ENCODE measurements at regions not wholly inside any gene's neighbourhood (a gene's known extent, or its start where the extent isn't known, plus 50 kb on each side); places are given as distances from the start of the nearest gene placed in this dataset.

DNA sequence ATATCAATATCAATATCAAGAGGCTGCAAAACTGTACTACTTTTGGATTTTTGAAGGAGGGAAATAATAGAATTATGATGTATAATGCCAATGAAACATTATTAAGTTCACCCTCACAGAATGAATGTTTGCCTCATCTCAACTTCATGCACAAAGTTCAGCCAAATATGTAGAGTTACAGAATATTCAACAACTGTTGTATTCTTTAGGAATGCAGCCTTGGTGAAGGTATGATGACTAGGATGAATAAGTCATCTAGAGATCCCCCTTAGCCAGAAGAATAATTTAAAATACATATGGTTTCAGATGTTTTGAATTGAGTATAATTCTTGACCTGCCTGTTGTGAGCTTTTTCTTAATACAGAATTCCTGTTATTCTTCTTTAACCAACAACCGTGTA is 308.3 kb downstream of the COX7C start:
- Histone ChIP-seq H3K4me1 (no peaks in the 10 kb centered on the region), H3K27ac (no peak overlapping the region), H3K9me3 (no peaks in the 10 kb centered on the region), H3K4me2 (no peak overlapping the region), H3K4me3 (no peak overlapping the region)
- FAIRE-seq (no peak), ATAC-seq (no peak), DNase-seq (ENCODE audit: low read depth in 1 of 2, low spot score in 1 of 2) (no peak)
- TF ChIP-seq MAZ (IDR thresholded peaks at IDR 0.05; ENCODE audit: borderline replicate concordance, low read depth, low read length) (no peak), TFCP2L1 (CRISPR knock-in tag; IDR thresholded peaks at IDR 0.05) (no peak), ZFP36 (IDR thresholded peaks at IDR 0.05; ENCODE audit: borderline replicate concordance, partially characterized antibody) (no peak), CBX2 (IDR thresholded peaks at IDR 0.05; ENCODE audit: borderline replicate concordance, low read depth) (no peak), HEYL (CRISPR knock-in tag; IDR thresholded peaks at IDR 0.05) (no peak)
- ChIA-PET CTCF (no interaction called here), POLR2A (no interaction called here)
- WGBS (ENCODE audit: missing lambda C conversion rate): 41% methylated on average over 1 of the region's 1 CpG

DNA sequence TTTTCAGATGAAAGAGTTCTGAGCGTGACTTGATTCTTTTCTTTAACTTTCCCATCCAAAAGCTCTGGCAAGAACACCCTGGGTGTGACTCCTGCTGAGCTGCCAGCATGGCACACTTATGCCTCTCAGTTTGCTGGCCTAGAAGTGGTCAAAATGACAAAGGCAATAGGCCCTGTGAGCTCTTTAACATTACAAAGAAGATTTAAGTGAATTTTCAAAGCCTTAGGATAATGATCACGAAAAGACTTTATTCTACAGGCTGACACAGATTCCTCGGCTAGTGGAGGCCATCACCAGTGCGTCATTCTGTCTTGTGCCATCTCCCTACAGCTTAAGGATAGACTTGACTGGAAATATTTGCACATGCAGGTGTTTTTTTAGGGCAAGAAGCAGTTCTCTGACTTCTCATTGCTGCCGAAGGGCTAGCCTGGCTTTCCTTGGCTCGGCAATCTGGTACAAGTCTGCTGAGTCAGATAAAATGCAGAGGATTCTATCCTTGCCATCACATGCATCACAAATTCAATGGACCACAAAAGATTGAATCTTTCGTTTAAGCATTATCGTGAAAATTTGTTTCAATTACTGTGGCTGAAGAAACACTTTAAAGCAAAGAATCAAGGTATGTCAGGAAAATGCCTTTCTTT is 311.5 kb downstream of the COX7C start:
- 39% methylated on average over 8 of the region's 8 CpGs for WGBS (ENCODE audit: missing lambda C conversion rate)

DNA sequence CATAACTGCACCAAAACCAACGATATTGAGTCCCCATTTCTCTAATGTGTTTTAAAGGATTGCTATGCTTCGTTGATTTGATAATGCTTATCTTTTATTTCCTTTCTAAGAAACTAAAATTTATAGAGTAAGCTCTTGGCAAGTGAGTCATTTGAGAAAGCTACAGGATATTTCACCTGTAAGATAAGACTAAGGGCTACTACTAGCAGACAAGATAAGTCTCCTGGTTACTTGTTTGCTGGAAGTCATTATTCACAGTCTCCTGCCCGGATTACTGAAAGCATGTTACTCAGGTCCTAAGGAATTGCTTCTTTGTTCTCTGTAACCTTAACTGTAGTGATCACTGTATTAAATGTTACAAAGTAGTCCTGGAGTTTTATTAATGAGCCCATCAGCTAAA is 315.9 kb upstream of the RASA1 start:
- DNase-seq (ENCODE audit: low read depth in 1 of 2, low spot score in 1 of 2): no peak
- CTCF ChIA-PET: interaction anchor here (1.2 kb wide), 1 partner anchor 11 kb away, joined by 4 read pairs; no protein-coding TSS in a partner anchor
- Histone ChIP-seq H3K4me1 (no peaks in the 10 kb centered on the region), H3K9me3 (no peaks in the 10 kb centered on the region), H3K27ac (no peak overlapping the region), H3K4me3 (no peak overlapping the region), H3K4me2 (no peak overlapping the region)
- no peak for FAIRE-seq
- TF ChIP-seq HOXB13 (CRISPR knock-in tag; IDR thresholded peaks at IDR 0.05; ENCODE audit: low read depth) (no peak), NFE2L2 (conservative IDR thresholded peaks at IDR 0.05; ENCODE audit: low read length) (no peak), ZFP36 (IDR thresholded peaks at IDR 0.05; ENCODE audit: borderline replicate concordance, partially characterized antibody) (no peak), CBX8 (IDR thresholded peaks at IDR 0.05) (no peak), ZSCAN20 (CRISPR knock-in tag; IDR thresholded peaks at IDR 0.05) (no peak), MAZ (IDR thresholded peaks at IDR 0.05; ENCODE audit: borderline replicate concordance, low read depth, low read length) (no peak), TFCP2L1 (CRISPR knock-in tag; IDR thresholded peaks at IDR 0.05) (no peak), RARB (CRISPR knock-in tag; IDR thresholded peaks at IDR 0.05) (no peak), FOSB (CRISPR knock-in tag; IDR thresholded peaks at IDR 0.05) (no peak), RNF2 (IDR thresholded peaks at IDR 0.05; ENCODE audit: borderline replicate concordance, low read depth) (no peak), RAD21 (conservative IDR thresholded peaks at IDR 0.05 in 1 of 2, IDR thresholded peaks at IDR 0.05 in 1 of 2) (no peak), CHD2 (IDR thresholded peaks at IDR 0.05; ENCODE audit: low read length, partially characterized antibody) (no peak), HEYL (CRISPR knock-in tag; IDR thresholded peaks at IDR 0.05) (no peak), POLR2A (IDR thresholded peaks at IDR 0.05; ENCODE audit: low read length) (no peak), CEBPB (IDR thresholded peaks at IDR 0.05) (no peak), HOXB5 (CRISPR knock-in tag; IDR thresholded peaks at IDR 0.05) (no peak), NR3C1 (IDR thresholded peaks at IDR 0.05) (no peak)
- TF ChIP-seq, protein P1, sequence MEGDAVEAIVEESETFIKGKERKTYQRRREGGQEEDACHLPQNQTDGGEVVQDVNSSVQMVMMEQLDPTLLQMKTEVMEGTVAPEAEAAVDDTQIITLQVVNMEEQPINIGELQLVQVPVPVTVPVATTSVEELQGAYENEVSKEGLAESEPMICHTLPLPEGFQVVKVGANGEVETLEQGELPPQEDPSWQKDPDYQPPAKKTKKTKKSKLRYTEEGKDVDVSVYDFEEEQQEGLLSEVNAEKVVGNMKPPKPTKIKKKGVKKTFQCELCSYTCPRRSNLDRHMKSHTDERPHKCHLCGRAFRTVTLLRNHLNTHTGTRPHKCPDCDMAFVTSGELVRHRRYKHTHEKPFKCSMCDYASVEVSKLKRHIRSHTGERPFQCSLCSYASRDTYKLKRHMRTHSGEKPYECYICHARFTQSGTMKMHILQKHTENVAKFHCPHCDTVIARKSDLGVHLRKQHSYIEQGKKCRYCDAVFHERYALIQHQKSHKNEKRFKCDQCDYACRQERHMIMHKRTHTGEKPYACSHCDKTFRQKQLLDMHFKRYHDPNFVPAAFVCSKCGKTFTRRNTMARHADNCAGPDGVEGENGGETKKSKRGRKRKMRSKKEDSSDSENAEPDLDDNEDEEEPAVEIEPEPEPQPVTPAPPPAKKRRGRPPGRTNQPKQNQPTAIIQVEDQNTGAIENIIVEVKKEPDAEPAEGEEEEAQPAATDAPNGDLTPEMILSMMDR (IDR thresholded peaks at IDR 0.05): no peak
- TF ChIP-seq, protein P2, sequence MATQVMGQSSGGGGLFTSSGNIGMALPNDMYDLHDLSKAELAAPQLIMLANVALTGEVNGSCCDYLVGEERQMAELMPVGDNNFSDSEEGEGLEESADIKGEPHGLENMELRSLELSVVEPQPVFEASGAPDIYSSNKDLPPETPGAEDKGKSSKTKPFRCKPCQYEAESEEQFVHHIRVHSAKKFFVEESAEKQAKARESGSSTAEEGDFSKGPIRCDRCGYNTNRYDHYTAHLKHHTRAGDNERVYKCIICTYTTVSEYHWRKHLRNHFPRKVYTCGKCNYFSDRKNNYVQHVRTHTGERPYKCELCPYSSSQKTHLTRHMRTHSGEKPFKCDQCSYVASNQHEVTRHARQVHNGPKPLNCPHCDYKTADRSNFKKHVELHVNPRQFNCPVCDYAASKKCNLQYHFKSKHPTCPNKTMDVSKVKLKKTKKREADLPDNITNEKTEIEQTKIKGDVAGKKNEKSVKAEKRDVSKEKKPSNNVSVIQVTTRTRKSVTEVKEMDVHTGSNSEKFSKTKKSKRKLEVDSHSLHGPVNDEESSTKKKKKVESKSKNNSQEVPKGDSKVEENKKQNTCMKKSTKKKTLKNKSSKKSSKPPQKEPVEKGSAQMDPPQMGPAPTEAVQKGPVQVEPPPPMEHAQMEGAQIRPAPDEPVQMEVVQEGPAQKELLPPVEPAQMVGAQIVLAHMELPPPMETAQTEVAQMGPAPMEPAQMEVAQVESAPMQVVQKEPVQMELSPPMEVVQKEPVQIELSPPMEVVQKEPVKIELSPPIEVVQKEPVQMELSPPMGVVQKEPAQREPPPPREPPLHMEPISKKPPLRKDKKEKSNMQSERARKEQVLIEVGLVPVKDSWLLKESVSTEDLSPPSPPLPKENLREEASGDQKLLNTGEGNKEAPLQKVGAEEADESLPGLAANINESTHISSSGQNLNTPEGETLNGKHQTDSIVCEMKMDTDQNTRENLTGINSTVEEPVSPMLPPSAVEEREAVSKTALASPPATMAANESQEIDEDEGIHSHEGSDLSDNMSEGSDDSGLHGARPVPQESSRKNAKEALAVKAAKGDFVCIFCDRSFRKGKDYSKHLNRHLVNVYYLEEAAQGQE (IDR thresholded peaks at IDR 0.05): no peak
- WGBS (ENCODE audit: missing lambda C conversion rate): 10% methylated on average over 3 of the region's 3 CpGs
- POLR2A ChIA-PET: no interaction called here
- no peak for ATAC-seq

More for the DNA sequence above, 311.5 kb downstream of the COX7C start:
- CTCF ChIA-PET: no interaction called here
- TF ChIP-seq NPAS2 (CRISPR knock-in tag; IDR thresholded peaks at IDR 0.05; ENCODE audit: borderline replicate concordance) (no peak), MAFK (IDR thresholded peaks at IDR 0.05; ENCODE audit: partially characterized antibody) (peak; percentile 39), HOXB13 (CRISPR knock-in tag; IDR thresholded peaks at IDR 0.05; ENCODE audit: low read depth) (no peak), RNF2 (IDR thresholded peaks at IDR 0.05; ENCODE audit: borderline replicate concordance, low read depth) (no peak), CBX2 (IDR thresholded peaks at IDR 0.05; ENCODE audit: borderline replicate concordance, low read depth) (no peak), POLR2A (IDR thresholded peaks at IDR 0.05; ENCODE audit: low read length) (no peak)
- TF ChIP-seq, protein P3, sequence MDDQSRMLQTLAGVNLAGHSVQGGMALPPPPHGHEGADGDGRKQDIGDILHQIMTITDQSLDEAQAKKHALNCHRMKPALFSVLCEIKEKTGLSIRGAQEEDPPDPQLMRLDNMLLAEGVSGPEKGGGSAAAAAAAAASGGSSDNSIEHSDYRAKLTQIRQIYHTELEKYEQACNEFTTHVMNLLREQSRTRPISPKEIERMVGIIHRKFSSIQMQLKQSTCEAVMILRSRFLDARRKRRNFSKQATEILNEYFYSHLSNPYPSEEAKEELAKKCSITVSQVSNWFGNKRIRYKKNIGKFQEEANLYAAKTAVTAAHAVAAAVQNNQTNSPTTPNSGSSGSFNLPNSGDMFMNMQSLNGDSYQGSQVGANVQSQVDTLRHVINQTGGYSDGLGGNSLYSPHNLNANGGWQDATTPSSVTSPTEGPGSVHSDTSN (IDR thresholded peaks at IDR 0.05): no peak
- no peak for DNase-seq (ENCODE audit: low read depth in 1 of 2, low spot score in 1 of 2)
- POLR2A ChIA-PET: no interaction called here
- no peaks in the 10 kb centered on the region for H3K4me1 ChIP-seq
- FAIRE-seq: no peak
- H3K27ac ChIP-seq: no peak overlapping the region
- no peak for ATAC-seq
- H3K4me3 ChIP-seq: no peak overlapping the region
- H3K9me3 ChIP-seq: no peaks in the 10 kb centered on the region
- no peak overlapping the region for H3K4me2 ChIP-seq
